Hepatocyte (in vitro differentiated cells): ENCODE measurements at regions not wholly inside any gene's neighbourhood (a gene's known extent, or its start where the extent isn't known, plus 50 kb on each side); places are given as distances from the start of the nearest gene placed in this dataset.

ENCODE experiments used
- EZH2 ChIP-seq: fragments of 200-600 bp; sonication (generic); IDR thresholded peaks from 2 replicates; pipeline ENCODE4 v1.6.1; 2016; ENCODE audit warnings: antibody characterized with exemption, mild to moderate bottlenecking, borderline replicate concordance
- EZH2phosphoT487 ChIP-seq: fragments of 200-600 bp; sonication (generic); IDR thresholded peaks from one replicate; pipeline ENCODE4 v1.6.1; 2018; ENCODE audit warnings: antibody characterized with exemption, mild to moderate bottlenecking, low read depth, moderate library complexity; ENCODE audit not compliant: unreplicated experiment, severe bottlenecking
- TF ChIP-seq, protein P1 (sequence below): fragments of 200-600 bp; sonication (generic); IDR thresholded peaks from 2 replicates; pipeline ENCODE4 v1.5.1; 2016; ENCODE audit warnings: antibody characterized with exemption, mild to moderate bottlenecking; ENCODE audit not compliant: poor library complexity

DNA sequence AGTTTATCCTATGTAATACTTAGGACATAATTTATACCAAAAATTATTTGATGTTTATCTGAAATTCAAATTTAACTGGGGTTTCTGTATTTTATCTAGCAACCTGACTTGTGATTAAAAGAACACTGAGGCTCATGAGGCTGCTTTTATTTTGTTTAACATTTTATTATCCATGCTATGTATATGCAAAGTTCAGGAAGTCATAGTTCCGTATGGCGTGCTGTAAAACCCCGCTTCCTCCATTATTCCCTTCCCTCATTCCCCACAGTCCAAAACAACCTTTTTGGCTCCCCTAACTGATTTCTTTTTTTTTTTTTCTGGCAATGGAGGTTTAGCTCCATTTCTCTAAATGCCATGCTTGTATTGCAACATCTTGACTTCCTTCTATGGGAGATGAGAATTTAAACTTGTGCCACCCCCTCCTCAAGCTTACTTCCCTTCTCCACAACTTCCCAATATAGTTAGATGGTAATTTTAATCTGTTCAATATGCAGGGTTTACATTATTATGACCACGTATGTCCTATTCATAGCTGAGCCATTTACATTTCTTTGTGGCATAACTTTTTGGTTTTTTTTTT is 138.0 kb upstream of the DNAH14 start:
- TF ChIP-seq, protein P1, sequence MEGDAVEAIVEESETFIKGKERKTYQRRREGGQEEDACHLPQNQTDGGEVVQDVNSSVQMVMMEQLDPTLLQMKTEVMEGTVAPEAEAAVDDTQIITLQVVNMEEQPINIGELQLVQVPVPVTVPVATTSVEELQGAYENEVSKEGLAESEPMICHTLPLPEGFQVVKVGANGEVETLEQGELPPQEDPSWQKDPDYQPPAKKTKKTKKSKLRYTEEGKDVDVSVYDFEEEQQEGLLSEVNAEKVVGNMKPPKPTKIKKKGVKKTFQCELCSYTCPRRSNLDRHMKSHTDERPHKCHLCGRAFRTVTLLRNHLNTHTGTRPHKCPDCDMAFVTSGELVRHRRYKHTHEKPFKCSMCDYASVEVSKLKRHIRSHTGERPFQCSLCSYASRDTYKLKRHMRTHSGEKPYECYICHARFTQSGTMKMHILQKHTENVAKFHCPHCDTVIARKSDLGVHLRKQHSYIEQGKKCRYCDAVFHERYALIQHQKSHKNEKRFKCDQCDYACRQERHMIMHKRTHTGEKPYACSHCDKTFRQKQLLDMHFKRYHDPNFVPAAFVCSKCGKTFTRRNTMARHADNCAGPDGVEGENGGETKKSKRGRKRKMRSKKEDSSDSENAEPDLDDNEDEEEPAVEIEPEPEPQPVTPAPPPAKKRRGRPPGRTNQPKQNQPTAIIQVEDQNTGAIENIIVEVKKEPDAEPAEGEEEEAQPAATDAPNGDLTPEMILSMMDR = no peak
- TF ChIP-seq EZH2phosphoT487 (no peak), EZH2 (no peak)
